ENCODE measurements at regions not wholly inside any gene's neighbourhood (a gene's known extent, or its start where the extent isn't known, plus 50 kb on each side); places are given as distances from the start of the nearest gene placed in this dataset.

- no peak for TF ChIP-seq CTCF (conservative IDR thresholded peaks at IDR 0.05)
- TF ChIP-seq ZFX (IDR thresholded peaks at IDR 0.05): no peak
These were observed 254.0 kb downstream of the TPBG start for GRCh38 chr6:82617648-82618047.

All from C4-2B (cell line).